IMR-90 (cell line): ENCODE measurements at regions not wholly inside any gene's neighbourhood (a gene's known extent, or its start where the extent isn't known, plus 50 kb on each side); places are given as distances from the start of the nearest gene placed in this dataset.

Experiments used
- ATAC-seq: fragments of 200-7000 bp; cut with Tn5 transposase; 2 replicates; pipeline ENCODE4 v1.9.1; 2020; ENCODE audit warnings: low read depth, mild to moderate bottlenecking, moderate library complexity
- BruUV-seq: library from RNA; stranded (reverse); fragments of 400-500 nt; replicated peaks from 2 replicates; lab custom pipeline; 2021; lab: Mats Ljungman, UMichigan
- CTCF ChIA-PET: fragments of 300-600 bp; formaldehyde crosslinking; extraction: SDS; loops from one replicate; lab custom pipeline; 2021; ENCODE audit warnings: antibody characterized with exemption; lab: Yijun Ruan, JAX
- POLR2A ChIA-PET: fragments of 300-600 bp; sonication (Branson Sonifier 250); formaldehyde crosslinking; loops from one replicate; lab custom pipeline; 2022; ENCODE audit warnings: antibody characterized with exemption; ENCODE audit not compliant: unreplicated experiment; lab: Charles Lee
- DNase-seq: peaks from one replicate; pipeline ENCODE4 v3.0.0; 2013
- H2AFZ ChIP-seq: replicated peaks from 2 replicates; pipeline ENCODE3; 2013; ENCODE audit warnings: low read length, mild to moderate bottlenecking; ENCODE audit not compliant: poor library complexity
- H2AK5ac ChIP-seq: 2 replicates; pipeline ENCODE4 v1.6.1; 2013; ENCODE audit warnings: low read depth, low read length, inconsistent platforms
- H2AK9ac ChIP-seq: replicated peaks from 2 replicates; pipeline ENCODE3; 2013; ENCODE audit warnings: mild to moderate bottlenecking, low read depth, low read length, moderate library complexity; ENCODE audit not compliant: poor library complexity
- H2BK120ac ChIP-seq: 2 replicates; pipeline ENCODE4 v1.6.1; 2013; ENCODE audit warnings: low read depth, low read length, inconsistent platforms
- H2BK15ac ChIP-seq: 3 replicates; pipeline ENCODE4 v1.6.1; 2013; ENCODE audit warnings: low read depth, low read length, inconsistent platforms
- H2BK20ac ChIP-seq: 2 replicates; pipeline ENCODE4 v1.6.1; 2013; ENCODE audit warnings: low read depth, mild to moderate bottlenecking, inconsistent platforms, low read length, moderate library complexity
- H2BK5ac ChIP-seq: 2 replicates; pipeline ENCODE4 v1.6.1; 2013; ENCODE audit warnings: mild to moderate bottlenecking, low read depth, low read length, inconsistent platforms; ENCODE audit not compliant: poor library complexity, severe bottlenecking
- H3K14ac ChIP-seq: replicated peaks from 2 replicates; pipeline ENCODE4 v1.6.1; 2013; ENCODE audit warnings: low read depth, low read length, inconsistent platforms
- H3K18ac ChIP-seq: 2 replicates; pipeline ENCODE4 v1.6.1; 2013; ENCODE audit warnings: low read depth, low read length, control low read depth
- H3K23ac ChIP-seq: 2 replicates; pipeline ENCODE4 v1.6.1; 2013; ENCODE audit warnings: low read depth, low read length, inconsistent platforms
- H3K27ac ChIP-seq: 2 replicates; pipeline ENCODE4 v1.5.1; 2013; ENCODE audit warnings: mild to moderate bottlenecking, control low read depth, low read length; ENCODE audit not compliant: insufficient read depth
- H3K27me3 ChIP-seq: 2 replicates; pipeline ENCODE4 v1.6.1; 2013; ENCODE audit warnings: low read length; ENCODE audit not compliant: control insufficient read depth, insufficient read depth
- H3K36me3 ChIP-seq: 2 replicates; pipeline ENCODE4 v1.6.1; 2013; ENCODE audit warnings: low read length, mixed read lengths; ENCODE audit not compliant: control insufficient read depth, insufficient read depth
- H3K4ac ChIP-seq: 2 replicates; pipeline ENCODE4 v1.6.1; 2013; ENCODE audit warnings: low read depth, low read length, inconsistent platforms
- H3K4me1 ChIP-seq: 2 replicates; pipeline ENCODE4 v1.6.1; 2013; ENCODE audit warnings: low read length, mixed read lengths; ENCODE audit not compliant: control insufficient read depth, insufficient read depth
- H3K4me2 ChIP-seq: 2 replicates; pipeline ENCODE4 v1.6.1; 2013; ENCODE audit warnings: low read depth, mild to moderate bottlenecking, control low read depth, low read length, moderate library complexity
- H3K4me3 ChIP-seq: 2 replicates; pipeline ENCODE4 v1.5.1; 2013; ENCODE audit warnings: low read depth, mild to moderate bottlenecking, control low read depth, low read length, moderate library complexity; ENCODE audit not compliant: insufficient read depth
- H3K56ac ChIP-seq: 2 replicates; pipeline ENCODE4 v1.6.1; 2013; ENCODE audit warnings: low read length, inconsistent platforms; ENCODE audit not compliant: insufficient read depth; ENCODE audit errors: extremely low read depth
- H3K79me1 ChIP-seq, 2 experiments: 2 replicates each; pipeline ENCODE4 v1.6.1; 2013; ENCODE audit warnings: low read length in 2 of 2, inconsistent platforms in 1 of 2, low read depth in 1 of 2
- H3K9ac ChIP-seq: 2 replicates; pipeline ENCODE4 v1.6.1; 2013; ENCODE audit warnings: low read depth, low read length, control low read depth
- H3K9me1 ChIP-seq: 2 replicates; pipeline ENCODE4 v1.6.1; 2013; ENCODE audit warnings: low read length, inconsistent platforms; ENCODE audit not compliant: insufficient read depth
- H3K9me3 ChIP-seq: 2 replicates; pipeline ENCODE4 v1.6.1; 2013; ENCODE audit warnings: low read length; ENCODE audit not compliant: control insufficient read depth, insufficient read depth
- H4K20me1 ChIP-seq: 2 replicates; pipeline ENCODE4 v1.6.1; 2013; ENCODE audit warnings: low read length, inconsistent platforms; ENCODE audit not compliant: insufficient read depth
- H4K5ac ChIP-seq: 2 replicates; pipeline ENCODE4 v1.6.1; 2013; ENCODE audit warnings: mild to moderate bottlenecking, low read depth, low read length, control low read depth
- H4K8ac ChIP-seq, 2 experiments: 2 replicates each; pipeline ENCODE4 v1.6.1; 2013; ENCODE audit warnings: low read depth in 2 of 2, low read length in 2 of 2, control low read depth in 1 of 2, inconsistent platforms in 1 of 2
- H4K91ac ChIP-seq: 2 replicates; pipeline ENCODE4 v1.6.1; 2013; ENCODE audit warnings: low read depth, low read length, inconsistent platforms; ENCODE audit not compliant: insufficient read depth
- BHLHE40 ChIP-seq: fragments of 150-350 bp; IDR thresholded peaks from 2 replicates; pipeline ENCODE4 v1.6.1; 2016; ENCODE audit warnings: mild to moderate bottlenecking, low read depth, low read length
- CHD1 ChIP-seq: IDR thresholded peaks from 2 replicates; pipeline ENCODE4 v1.6.1; 2012; ENCODE audit warnings: low read depth, low read length, improper control_type of control experiment
- FOS ChIP-seq: fragments of 150-350 bp; IDR thresholded peaks from 2 replicates; pipeline ENCODE4 v1.6.1; 2016; ENCODE audit warnings: low read depth, low read length
- MAFK ChIP-seq: IDR thresholded peaks from 2 replicates; pipeline ENCODE4 v1.6.1; 2012; ENCODE audit warnings: low read depth, low read length, improper control_type of control experiment
- MXI1 ChIP-seq: IDR thresholded peaks from 2 replicates; pipeline ENCODE4 v1.6.1; 2012; ENCODE audit warnings: low read depth, mild to moderate bottlenecking, low read length, moderate library complexity, borderline replicate concordance
- NFE2L2 ChIP-seq: fragments of 150-350 bp; IDR thresholded peaks from 2 replicates; pipeline ENCODE4 v1.6.1; 2016; ENCODE audit warnings: low read depth, mild to moderate bottlenecking, low read length
- USF2 ChIP-seq: fragments of 150-350 bp; IDR thresholded peaks from 2 replicates; pipeline ENCODE4 v1.6.1; 2017; ENCODE audit warnings: mild to moderate bottlenecking, antibody characterized with exemption, low read length, low read depth
- WGBS, 2 experiments: methylation state at CpG; one replicate each; pipeline versions ENCODE4 v1.1.5 to v1.1.7; 2013; ENCODE audit warnings: missing lambda C conversion rate in 2 of 2; ENCODE audit not compliant: insufficient read length in 1 of 2; ENCODE audit errors: extremely low coverage in 2 of 2; 5-methylcytosine and 5-hydroxymethylcytosine counted together
- dilution Hi-C: fragments of 300-500 bp; cut with HindIII; formaldehyde crosslinking; loops from one replicate; pipeline ENCODE4 v1.14.3; 2018; ENCODE audit warnings: low sequenced_read_pairs; ENCODE audit not compliant: unreplicated experiment
- in situ Hi-C: fragments of 300-500 bp; cut with MboI; formaldehyde crosslinking; loops from 3 replicates; pipeline ENCODE4 v1.14.3; 2019; ENCODE audit warnings: low sequenced_read_pairs, inconsistent platforms, mixed read lengths
- intact Hi-C: fragments of 100-400 bp; cut with micrococcal nuclease; formaldehyde crosslinking; loops from 2 replicates; pipeline ENCODE4 v1.10.0; 2022

DNA sequence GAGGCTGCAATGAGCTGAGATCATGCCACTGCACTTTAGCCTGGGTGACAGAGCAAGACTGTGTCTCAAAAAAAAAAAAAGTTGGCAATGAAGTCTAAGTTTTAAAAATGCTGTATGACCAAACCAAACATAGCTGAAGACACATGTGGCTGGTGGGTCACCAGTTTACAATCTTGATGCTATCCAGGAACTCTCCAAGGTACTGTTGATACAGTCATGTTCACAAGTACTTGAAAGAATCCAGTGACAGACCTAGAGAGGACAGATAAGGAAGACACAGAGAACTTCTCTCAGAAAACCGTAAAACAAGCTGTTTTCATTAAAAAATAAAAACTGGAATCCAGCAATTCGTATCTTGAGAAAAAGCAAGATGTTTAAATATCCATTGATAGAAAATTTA, 95.7 kb downstream of the ACTBL2 start:
- peaks cover 8% of the 10 kb centered on the region for H3K4me1 ChIP-seq
- no peak overlapping the region for H2BK20ac ChIP-seq
- intact Hi-C loops (no loop called here), in situ Hi-C loops (no loop called here), dilution Hi-C loops (no loop called here)
- no peak overlapping the region for H2AK9ac ChIP-seq
- H4K91ac ChIP-seq: no peak overlapping the region
- no TSS peak for BruUV-seq
- DNase-seq: peak; percentile 86
- H3K18ac ChIP-seq: no peak overlapping the region
- peaks cover 18% of the 10 kb centered on the region for H3K9me1 ChIP-seq
- no CpG with 5 or more reads among the region's 2 CpGs for WGBS, 2 experiments
- no peak overlapping the region for H3K4me3 ChIP-seq
- no peak overlapping the region for H2AFZ ChIP-seq
- H3K27ac ChIP-seq: no peak overlapping the region
- no peaks in the 10 kb centered on the region for H3K79me1 ChIP-seq
- H3K56ac ChIP-seq: no peak overlapping the region
- H3K14ac ChIP-seq: no peak overlapping the region
- ChIA-PET POLR2A (no interaction called here), CTCF (interaction anchor here (0.6 kb wide), 3 partner anchors 71 to 360 kb away, joined by 3 read pairs; no protein-coding TSS in a partner anchor)
- no peak overlapping the region for H3K23ac ChIP-seq
- H3K9ac ChIP-seq: no peak overlapping the region
- H2BK120ac ChIP-seq: peak overlapping the region; percentile 3; the same call in 1 of the 2 replicates
- no peak overlapping the region for H4K8ac ChIP-seq
- TF ChIP-seq FOS: no peak
- peak; percentile 37; the same call in 1 of the 2 replicates for TF ChIP-seq USF2
- peak; percentile 66 for TF ChIP-seq MXI1
- no peak for TF ChIP-seq BHLHE40
- TF ChIP-seq MAFK: no peak
- TF ChIP-seq CHD1: no peak
- no peak for TF ChIP-seq NFE2L2
- H3K36me3 ChIP-seq: no peaks in the 10 kb centered on the region
- H3K27me3 ChIP-seq: no peaks in the 10 kb centered on the region
- H3K4ac ChIP-seq: no peak overlapping the region
- no peak for ATAC-seq
- no peak overlapping the region for H2BK15ac ChIP-seq
- H4K20me1 ChIP-seq: no peaks in the 10 kb centered on the region; the same call in 1 of the 2 replicates
- H3K4me2 ChIP-seq: no peak overlapping the region
- H2BK5ac ChIP-seq: no peak overlapping the region
- no peak overlapping the region for H2AK5ac ChIP-seq
- H4K5ac ChIP-seq: no peak overlapping the region
- no peaks in the 10 kb centered on the region for H3K9me3 ChIP-seq
